H1 (cell line): ENCODE measurements at regions not wholly inside any gene's neighbourhood (a gene's known extent, or its start where the extent isn't known, plus 50 kb on each side); places are given as distances from the start of the nearest gene placed in this dataset.

Experiments used
- CTCF ChIA-PET: fragments of 300-600 bp; sonication (Branson Sonifier 250); formaldehyde crosslinking; loops from one replicate; lab custom pipeline; 2021; ENCODE audit not compliant: partially characterized antibody; lab: Charles Lee
- POLR2A ChIA-PET: fragments of 300-600 bp; sonication (Branson Sonifier 250); formaldehyde crosslinking; loops from one replicate; lab custom pipeline; 2021; ENCODE audit warnings: inconsistent platforms; ENCODE audit not compliant: partially characterized antibody; lab: Charles Lee
- DNase-seq, 2 experiments: peaks; one replicate each; pipeline versions ENCODE4 v3.0.0 to v3.0.0-alpha.2; 2010 to 2022; ENCODE audit warnings: low spot score in 2 of 2, low read depth in 1 of 2, mixed read lengths in 1 of 2
- FAIRE-seq: peaks from 2 replicates; lab custom pipeline; 2011; peaks lifted over from hg19 to GRCh38; lab: Jason Lieb, UNC
- H2AFZ ChIP-seq: 2 replicates; pipeline ENCODE4 v1.8.1; 2012; ENCODE audit warnings: low read length, inconsistent platforms
- H2AK5ac ChIP-seq: 2 replicates; pipeline ENCODE4 v1.6.1; 2013; ENCODE audit warnings: low read depth, low read length
- H2BK120ac ChIP-seq: replicated peaks from 2 replicates; pipeline ENCODE3; 2013; ENCODE audit warnings: low read depth, low read length, inconsistent platforms
- H2BK12ac ChIP-seq: 2 replicates; pipeline ENCODE4 v1.6.1; 2013; ENCODE audit warnings: low read depth, low read length
- H2BK15ac ChIP-seq: 2 replicates; pipeline ENCODE4 v1.6.1; 2013; ENCODE audit warnings: low read length
- H2BK20ac ChIP-seq: 2 replicates; pipeline ENCODE4 v1.6.1; 2013; ENCODE audit warnings: low read length
- H2BK5ac ChIP-seq: 2 replicates; pipeline ENCODE4 v1.6.1; 2013; ENCODE audit warnings: low read depth, low read length
- H3K14ac ChIP-seq: 2 replicates; pipeline ENCODE4 v1.6.1; 2013; ENCODE audit warnings: inconsistent platforms; ENCODE audit not compliant: insufficient read length
- H3K18ac ChIP-seq: 2 replicates; pipeline ENCODE4 v1.6.1; 2013; ENCODE audit warnings: low read length; ENCODE audit errors: extremely low read depth
- H3K23ac ChIP-seq: 2 replicates; pipeline ENCODE4 v1.6.1; 2013; ENCODE audit warnings: inconsistent platforms; ENCODE audit not compliant: insufficient read length
- H3K23me2 ChIP-seq: 2 replicates; pipeline ENCODE4 v1.6.1; 2013; ENCODE audit warnings: low read depth, low read length
- H3K27ac ChIP-seq: 2 replicates; pipeline ENCODE4 v1.6.1; 2011; ENCODE audit warnings: low read depth, low read length, inconsistent platforms
- H3K27me3 ChIP-seq, 4 experiments: replicated peaks in 1 of 4; 1 replicate in 1 of 4; 2 replicates in 3 of 4; pipeline versions ENCODE4 v1.6.1 to v1.8.1; 2011 to 2013; ENCODE audit warnings: low read length in 3 of 4, mild to moderate bottlenecking in 3 of 4, inconsistent platforms in 2 of 4, mixed read lengths in 2 of 4, moderate library complexity in 1 of 4; ENCODE audit not compliant: control insufficient read depth in 3 of 4, insufficient read depth in 3 of 4; ENCODE audit errors: extremely low read depth in 1 of 4
- H3K36me3 ChIP-seq, 4 experiments: 2 replicates each; pipeline versions ENCODE4 v1.6.1 to v1.8.1; 2011 to 2013; ENCODE audit warnings: mild to moderate bottlenecking in 4 of 4, low read length in 3 of 4, moderate library complexity in 2 of 4, control low read depth in 1 of 4, inconsistent platforms in 1 of 4; ENCODE audit not compliant: insufficient read depth in 4 of 4, control insufficient read depth in 2 of 4
- H3K4ac ChIP-seq: replicated peaks from 2 replicates; pipeline ENCODE3; 2013; ENCODE audit warnings: low read length, low read depth, mixed read lengths, inconsistent platforms; ENCODE audit not compliant: insufficient read length
- H3K4me1 ChIP-seq, 4 experiments: replicated peaks in 1 of 4; 1 replicate in 1 of 4; 2 replicates in 3 of 4; pipeline versions ENCODE4 v1.6.1 to v1.8.1; 2011 to 2013; ENCODE audit warnings: low read length in 3 of 4, inconsistent platforms in 2 of 4, mixed read lengths in 1 of 4; ENCODE audit not compliant: insufficient read depth in 4 of 4, control insufficient read depth in 3 of 4
- H3K4me2 ChIP-seq, 2 experiments: 2 replicates each; pipeline versions ENCODE4 v1.6.1 to v1.8.1; 2011 to 2013; ENCODE audit warnings: low read depth in 2 of 2, low read length in 2 of 2, control low read depth in 1 of 2, inconsistent platforms in 1 of 2, mild to moderate bottlenecking in 1 of 2; ENCODE audit not compliant: insufficient read depth in 1 of 2
- H3K4me3 ChIP-seq, 4 experiments: fragments of 200-600, 300-600 bp in 1 of 4; sonication (generic), shearing (Covaris generic), sonication (Bioruptor Twin) in 1 of 4; 2 replicates each; pipeline versions ENCODE4 v1.5.1 to v1.8.1; 2011 to 2016; ENCODE audit warnings: low read length in 4 of 4, low read depth in 3 of 4, control low read depth in 2 of 4, inconsistent platforms in 2 of 4, mild to moderate bottlenecking in 2 of 4, mixed read lengths in 1 of 4, moderate library complexity in 1 of 4; ENCODE audit not compliant: insufficient read depth in 2 of 4; ENCODE audit errors: extremely low read depth in 1 of 4
- H3K56ac ChIP-seq: replicated peaks from 2 replicates; pipeline ENCODE3; 2013; ENCODE audit warnings: low read depth, mild to moderate bottlenecking, mixed read lengths, low read length, inconsistent platforms; ENCODE audit not compliant: insufficient read length
- H3K79me1 ChIP-seq: 2 replicates; pipeline ENCODE4 v1.6.1; 2013; ENCODE audit warnings: low read depth, low read length, control low read depth
- H3K79me2 ChIP-seq, 2 experiments: 2 replicates each; pipeline versions ENCODE4 v1.6.1 to v1.8.1; 2012 to 2013; ENCODE audit warnings: low read length in 2 of 2, mild to moderate bottlenecking in 2 of 2, inconsistent platforms in 1 of 2; ENCODE audit not compliant: insufficient read depth in 2 of 2, control insufficient read depth in 1 of 2
- H3K9ac ChIP-seq, 4 experiments: replicated peaks in 1 of 4; 1 replicate in 1 of 4; 2 replicates in 3 of 4; pipeline versions ENCODE4 v1.6.1 to v1.8.1; 2011 to 2013; ENCODE audit warnings: low read depth in 3 of 4, low read length in 3 of 4, control low read depth in 2 of 4, mild to moderate bottlenecking in 2 of 4, moderate library complexity in 2 of 4, inconsistent platforms in 1 of 4; ENCODE audit errors: extremely low read depth in 1 of 4
- H3K9me3 ChIP-seq, 2 experiments: 2 replicates each; pipeline versions ENCODE4 v1.6.1 to v1.8.1; 2012 to 2013; ENCODE audit warnings: mild to moderate bottlenecking in 2 of 2, moderate library complexity in 2 of 2, control low read depth in 1 of 2, inconsistent platforms in 1 of 2, low read depth in 1 of 2, low read length in 1 of 2, mixed read lengths in 1 of 2; ENCODE audit not compliant: insufficient read depth in 2 of 2
- H4K20me1 ChIP-seq, 2 experiments: replicated peaks in 1 of 2; 2 replicates each; pipeline versions ENCODE3 to v1.8.1; 2011 to 2013; ENCODE audit warnings: inconsistent platforms in 2 of 2, low read length in 2 of 2, mild to moderate bottlenecking in 1 of 2; ENCODE audit not compliant: insufficient read depth in 2 of 2, control insufficient read depth in 1 of 2
- H4K5ac ChIP-seq: 2 replicates; pipeline ENCODE4 v1.6.1; 2013; ENCODE audit warnings: low read length, low read depth, mixed read lengths, inconsistent platforms; ENCODE audit not compliant: insufficient read length
- H4K8ac ChIP-seq: 2 replicates; pipeline ENCODE4 v1.8.0; 2013; ENCODE audit warnings: mild to moderate bottlenecking, moderate library complexity, low read length, inconsistent platforms; ENCODE audit not compliant: insufficient read depth; ENCODE audit errors: extremely low read depth
- H4K91ac ChIP-seq: replicated peaks from 2 replicates; pipeline ENCODE3; 2013; ENCODE audit warnings: low read length, mixed read lengths, inconsistent platforms; ENCODE audit not compliant: insufficient read length
- CBX5 ChIP-seq: fragments of 300-800, 300-1000 bp; sonication (generic); IDR thresholded peaks from 2 replicates; pipeline ENCODE4 v1.7.1; 2016; ENCODE audit warnings: antibody characterized with exemption, low read length, low read depth
- CHD2 ChIP-seq: IDR thresholded peaks from 2 replicates; pipeline ENCODE4 v1.6.1; 2012; ENCODE audit warnings: low read length, improper control_type of control experiment
- EZH2 ChIP-seq: fragments of 200-600 bp; sonication (generic); IDR thresholded peaks from 2 replicates; pipeline ENCODE4 v1.7.1; 2012; ENCODE audit warnings: low read depth, mild to moderate bottlenecking, moderate library complexity, low read length, inconsistent platforms; ENCODE audit not compliant: severe bottlenecking
- JUND ChIP-seq: IDR thresholded peaks from 2 replicates; pipeline ENCODE4 v1.6.1; 2011; ENCODE audit warnings: mild to moderate bottlenecking, improper control_type of control experiment, low read length
- KDM1A ChIP-seq: fragments of 200-600, 300-600 bp; sonication (generic); IDR thresholded peaks from 2 replicates; pipeline ENCODE4 v1.7.1; 2016; ENCODE audit warnings: mild to moderate bottlenecking, low read length, borderline replicate concordance
- KDM4A ChIP-seq: IDR thresholded peaks from one replicate; pipeline ENCODE4 v1.7.1; 2012; ENCODE audit warnings: low read depth, mild to moderate bottlenecking, moderate library complexity, low read length, inconsistent platforms; ENCODE audit not compliant: severe bottlenecking
- KDM5A ChIP-seq: fragments of 200-600 bp; IDR thresholded peaks from 2 replicates; pipeline ENCODE4 v1.7.1; 2012; ENCODE audit warnings: mild to moderate bottlenecking, low read length, inconsistent platforms, mixed read lengths
- MAX ChIP-seq: IDR thresholded peaks from 2 replicates; pipeline ENCODE4 v1.6.1; 2012; ENCODE audit warnings: inconsistent platforms
- RAD21 ChIP-seq, 2 experiments: IDR thresholded peaks in 1 of 2; conservative IDR thresholded peaks in 1 of 2; 2 replicates each; pipeline ENCODE4 v1.6.1; 2011; ENCODE audit warnings: low read depth in 2 of 2, low read length in 2 of 2, improper control_type of control experiment in 1 of 2, inconsistent platforms in 1 of 2, mild to moderate bottlenecking in 1 of 2, moderate library complexity in 1 of 2
- SIRT6 ChIP-seq: IDR thresholded peaks from one replicate; pipeline ENCODE4 v1.7.1; 2012; ENCODE audit warnings: low read length, inconsistent platforms
- YY1 ChIP-seq: IDR thresholded peaks from 2 replicates; pipeline ENCODE4 v1.6.1; 2011; ENCODE audit warnings: low read depth, mild to moderate bottlenecking, low read length

- Histone ChIP-seq H3K4me1 (no peaks in the 10 kb centered on the region), H3K56ac (no peak overlapping the region), H2BK20ac (no peak overlapping the region), H3K23me2 (no peaks in the 10 kb centered on the region), H4K5ac (no peak overlapping the region), H2BK5ac (no peak overlapping the region), H3K4me3 (no peak overlapping the region), H3K23ac (no peak overlapping the region), H2BK12ac (no peak overlapping the region), H3K79me1 (no peaks in the 10 kb centered on the region), H3K14ac (no peak overlapping the region), H3K27ac (no peak overlapping the region), H3K9ac (no peak overlapping the region), H2AFZ (no peak overlapping the region), H3K4ac (no peak overlapping the region), H4K8ac (no peak overlapping the region), H4K20me1 (no peaks in the 10 kb centered on the region), H2AK5ac (no peak overlapping the region), H4K91ac (no peak overlapping the region), H3K4me2 (no peak overlapping the region), H3K18ac (no peak overlapping the region), H3K36me3 (no peaks in the 10 kb centered on the region), H2BK120ac (no peak overlapping the region), H3K27me3 (no peaks in the 10 kb centered on the region), H2BK15ac (no peak overlapping the region), H3K79me2 (no peaks in the 10 kb centered on the region), H3K9me3 (peaks cover 0 to 4% of the 10 kb centered on the region in 2 experiments; a peak in 2 of 4 replicates)
- DNase-seq (no peak), FAIRE-seq (no peak)
- CTCF ChIA-PET: interaction anchor here (0.6 kb wide), 1 partner anchor 1188 kb away, joined by 3 read pairs; no protein-coding TSS in a partner anchor
- POLR2A ChIA-PET: no interaction called here
- TF ChIP-seq KDM5A: no peak
- TF ChIP-seq KDM1A: no peak
- TF ChIP-seq EZH2: no peak
- no peak for TF ChIP-seq MAX
- no peak for TF ChIP-seq CHD2
- TF ChIP-seq JUND: no peak
- TF ChIP-seq CBX5: no peak
- no peak for TF ChIP-seq KDM4A
- TF ChIP-seq SIRT6: no peak
- TF ChIP-seq RAD21 (IDR thresholded peaks at IDR 0.05 in 1 of 2, conservative IDR thresholded peaks at IDR 0.05 in 1 of 2; ENCODE audit: low read depth in 2 of 2, low read length in 2 of 2): no peak
- TF ChIP-seq YY1: no peak
Measured at GRCh38 chr2:41321351-41321750, 726.5 kb upstream of the PKDCC start.
